ENCODE measurements at regions not wholly inside any gene's neighbourhood (a gene's known extent, or its start where the extent isn't known, plus 50 kb on each side); places are given as distances from the start of the nearest gene placed in this dataset.
"Not testable (repeated sequence)": the region's sequence is repeated elsewhere in the genome, so short reads cannot be mapped to it uniquely, and the experiment has no call there.

DNA sequence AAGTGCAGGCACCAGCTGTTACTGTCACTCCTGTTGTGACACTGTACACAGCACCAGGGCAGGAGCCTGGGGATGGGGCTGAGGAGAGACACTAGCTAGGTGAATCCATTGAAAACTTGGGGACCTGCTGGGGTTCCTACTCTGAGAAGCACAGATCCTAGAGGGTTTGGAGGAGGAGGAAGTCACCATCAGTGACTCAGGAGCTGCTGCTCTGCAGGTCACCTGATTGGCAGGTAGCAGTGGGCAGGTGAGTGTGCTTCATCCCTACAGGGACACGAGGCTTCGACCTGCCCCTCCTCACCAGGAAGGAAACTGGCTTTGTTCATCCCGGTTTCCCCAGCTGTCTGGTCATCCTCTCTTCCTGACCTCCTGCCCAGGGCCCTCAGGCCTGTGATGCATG, 491.6 kb downstream of the TMEM121 start:
- TF ChIP-seq, protein P1, sequence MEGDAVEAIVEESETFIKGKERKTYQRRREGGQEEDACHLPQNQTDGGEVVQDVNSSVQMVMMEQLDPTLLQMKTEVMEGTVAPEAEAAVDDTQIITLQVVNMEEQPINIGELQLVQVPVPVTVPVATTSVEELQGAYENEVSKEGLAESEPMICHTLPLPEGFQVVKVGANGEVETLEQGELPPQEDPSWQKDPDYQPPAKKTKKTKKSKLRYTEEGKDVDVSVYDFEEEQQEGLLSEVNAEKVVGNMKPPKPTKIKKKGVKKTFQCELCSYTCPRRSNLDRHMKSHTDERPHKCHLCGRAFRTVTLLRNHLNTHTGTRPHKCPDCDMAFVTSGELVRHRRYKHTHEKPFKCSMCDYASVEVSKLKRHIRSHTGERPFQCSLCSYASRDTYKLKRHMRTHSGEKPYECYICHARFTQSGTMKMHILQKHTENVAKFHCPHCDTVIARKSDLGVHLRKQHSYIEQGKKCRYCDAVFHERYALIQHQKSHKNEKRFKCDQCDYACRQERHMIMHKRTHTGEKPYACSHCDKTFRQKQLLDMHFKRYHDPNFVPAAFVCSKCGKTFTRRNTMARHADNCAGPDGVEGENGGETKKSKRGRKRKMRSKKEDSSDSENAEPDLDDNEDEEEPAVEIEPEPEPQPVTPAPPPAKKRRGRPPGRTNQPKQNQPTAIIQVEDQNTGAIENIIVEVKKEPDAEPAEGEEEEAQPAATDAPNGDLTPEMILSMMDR (IDR thresholded peaks at IDR 0.05) = not testable (repeated sequence)
- TF ChIP-seq POLR2A (IDR thresholded peaks at IDR 0.05) = not testable (repeated sequence)
